CD14-positive monocyte (primary cell): ENCODE measurements at regions not wholly inside any gene's neighbourhood (a gene's known extent, or its start where the extent isn't known, plus 50 kb on each side); places are given as distances from the start of the nearest gene placed in this dataset.

Experiments
- DNase-seq, 3 donors: peaks; one replicate each; pipeline ENCODE4 v3.0.0-alpha.2; 2011 to 2022
- H2AFZ ChIP-seq: 2 replicates; pipeline ENCODE4 v1.6.0; 2012; ENCODE audit warnings: mild to moderate bottlenecking, low read depth, low read length, inconsistent platforms; ENCODE audit not compliant: insufficient read depth, poor library complexity, severe bottlenecking
- H3K27ac ChIP-seq, 2 donors: 1 replicate in 1 of 2; 2 replicates in 1 of 2; pipeline ENCODE4 v1.5.1; 2012 to 2013; ENCODE audit warnings: low read length in 2 of 2, control low read depth in 1 of 2, inconsistent platforms in 1 of 2, low read depth in 1 of 2, mild to moderate bottlenecking in 1 of 2
- H3K27me3 ChIP-seq, 2 donors: one replicate each; pipeline versions ENCODE4 v1.6.0 to v1.6.1; 2011 to 2013; ENCODE audit warnings: low read length in 2 of 2; ENCODE audit not compliant: control insufficient read depth in 2 of 2, insufficient read depth in 2 of 2
- H3K36me3 ChIP-seq, 2 donors: replicated peaks in 1 of 2; 1 replicate in 1 of 2; 2 replicates in 1 of 2; pipeline versions ENCODE4 v1.5.1 to v1.6.1; 2012 to 2013; ENCODE audit warnings: low read length in 2 of 2, control low read depth in 1 of 2, inconsistent platforms in 1 of 2, mild to moderate bottlenecking in 1 of 2; ENCODE audit not compliant: insufficient read depth in 2 of 2, control insufficient read depth in 1 of 2
- H3K4me1 ChIP-seq, 2 donors: 1 replicate in 1 of 2; 2 replicates in 1 of 2; pipeline versions ENCODE4 v1.5.1 to v1.6.1; 2012 to 2013; ENCODE audit warnings: low read length in 2 of 2, control low read depth in 1 of 2, inconsistent platforms in 1 of 2, mild to moderate bottlenecking in 1 of 2, moderate library complexity in 1 of 2; ENCODE audit not compliant: insufficient read depth in 2 of 2, control insufficient read depth in 1 of 2
- H3K4me2 ChIP-seq: replicated peaks from 2 replicates; pipeline ENCODE3; 2012; ENCODE audit warnings: low read length, moderate library complexity, mild to moderate bottlenecking; ENCODE audit not compliant: poor library complexity, severe bottlenecking; ENCODE audit errors: extremely low read depth
- H3K4me3 ChIP-seq, 3 experiments: fragments of 200-600 bp in 1 of 3; sonication (generic) in 1 of 3; replicated peaks in 1 of 3; 1 replicate in 2 of 3; 2 replicates in 1 of 3; pipeline ENCODE4 v1.5.1; 2011 to 2013; ENCODE audit warnings: low read length in 3 of 3, mild to moderate bottlenecking in 3 of 3, control low read depth in 2 of 3, low read depth in 2 of 3, inconsistent platforms in 1 of 3, moderate library complexity in 1 of 3
- H3K79me2 ChIP-seq: 2 replicates; pipeline ENCODE4 v1.6.0; 2012; ENCODE audit warnings: mild to moderate bottlenecking, control low read depth, inconsistent platforms, low read length, moderate library complexity; ENCODE audit not compliant: insufficient read depth
- H3K9ac ChIP-seq: 2 replicates; pipeline ENCODE4 v1.6.0; 2017; ENCODE audit warnings: low read length, mild to moderate bottlenecking; ENCODE audit not compliant: insufficient read depth, poor library complexity, severe bottlenecking
- H3K9me3 ChIP-seq, 2 donors: replicated peaks in 1 of 2; 1 replicate in 1 of 2; 2 replicates in 1 of 2; pipeline versions ENCODE4 v1.5.1 to v1.6.1; 2012 to 2013; ENCODE audit warnings: low read length in 2 of 2, control low read depth in 1 of 2; ENCODE audit not compliant: control insufficient read depth in 1 of 2, insufficient read depth in 1 of 2
- H4K20me1 ChIP-seq: 2 replicates; pipeline ENCODE4 v1.6.0; 2012; ENCODE audit warnings: mild to moderate bottlenecking, low read length, control low read depth, moderate library complexity; ENCODE audit not compliant: insufficient read depth
- H3K27ac Mint-ChIP-seq, 7 donors: one replicate each; pipeline ENCODE4 v1.8.0; 2020; ENCODE audit warnings: mild to moderate bottlenecking in 7 of 7, mixed read lengths in 7 of 7, moderate library complexity in 6 of 7, inconsistent platforms in 2 of 7
- H3K27me3 Mint-ChIP-seq, 3 donors: one replicate each; pipeline ENCODE4 v1.8.0; 2021 to 2022; ENCODE audit warnings: low read depth in 3 of 3, mild to moderate bottlenecking in 3 of 3, mixed read lengths in 3 of 3, moderate library complexity in 3 of 3, inconsistent platforms in 1 of 3
- H3K36me3 Mint-ChIP-seq, 2 donors: one replicate each; pipeline ENCODE4 v1.8.0; 2020; ENCODE audit warnings: mixed read lengths in 2 of 2, inconsistent platforms in 1 of 2, mild to moderate bottlenecking in 1 of 2
- H3K4me1 Mint-ChIP-seq: one replicate; pipeline ENCODE4 v1.8.0; 2020; ENCODE audit warnings: mild to moderate bottlenecking, mixed read lengths
- H3K4me3 Mint-ChIP-seq, 2 donors: one replicate each; pipeline ENCODE4 v1.8.0; 2020; ENCODE audit warnings: mild to moderate bottlenecking in 2 of 2, mixed read lengths in 2 of 2, moderate library complexity in 1 of 2
- H3K9me3 Mint-ChIP-seq, 7 donors: one replicate each; pipeline ENCODE4 v1.8.0; 2020 to 2022; ENCODE audit warnings: mixed read lengths in 7 of 7, mild to moderate bottlenecking in 6 of 7, moderate library complexity in 6 of 7, inconsistent platforms in 2 of 7
- WGBS: methylation state at CpG from one replicate; pipeline ENCODE4 v1.1.5; 2013; ENCODE audit warnings: missing lambda C conversion rate; ENCODE audit not compliant: insufficient coverage; 5-methylcytosine and 5-hydroxymethylcytosine counted together
- intact Hi-C, 2 donors: fragments of 100-400 bp; cut with micrococcal nuclease; formaldehyde crosslinking; loops; one replicate each; pipeline versions ENCODE4 v1.15.0 to v1.15.1; 2023
- TF ChIP-seq, protein P1 (sequence below): fragments of 200-600 bp; IDR thresholded peaks from one replicate; pipeline ENCODE4 v1.8.0; 2022; ENCODE audit warnings: antibody characterized with exemption, mild to moderate bottlenecking

- no peaks in the 10 kb centered on the region for H3K4me1 ChIP-seq
- H3K36me3 Mint-ChIP-seq = no peaks in the 10 kb centered on the region
- no peaks in the 10 kb centered on the region for H3K79me2 ChIP-seq
- no peak overlapping the region for H3K4me2 ChIP-seq
- no peaks in the 10 kb centered on the region for H3K27me3 ChIP-seq
- DNase-seq = no peak
- H3K4me3 ChIP-seq = no peak overlapping the region
- H2AFZ ChIP-seq = no peak overlapping the region
- 100% methylated on average over 1 of the region's 4 CpGs for WGBS
- no peaks in the 10 kb centered on the region for H4K20me1 ChIP-seq
- H3K4me1 Mint-ChIP-seq = no peaks in the 10 kb centered on the region
- peaks cover 0 to 17% (median 3%) of the 10 kb centered on the region in 7 donors for H3K9me3 Mint-ChIP-seq
- no peak overlapping the region for H3K27ac ChIP-seq
- H3K27ac Mint-ChIP-seq = no peak overlapping the region
- no peak overlapping the region for H3K4me3 Mint-ChIP-seq
- H3K36me3 ChIP-seq = no peaks in the 10 kb centered on the region
- no peak overlapping the region for H3K9ac ChIP-seq
- TF ChIP-seq, protein P1, sequence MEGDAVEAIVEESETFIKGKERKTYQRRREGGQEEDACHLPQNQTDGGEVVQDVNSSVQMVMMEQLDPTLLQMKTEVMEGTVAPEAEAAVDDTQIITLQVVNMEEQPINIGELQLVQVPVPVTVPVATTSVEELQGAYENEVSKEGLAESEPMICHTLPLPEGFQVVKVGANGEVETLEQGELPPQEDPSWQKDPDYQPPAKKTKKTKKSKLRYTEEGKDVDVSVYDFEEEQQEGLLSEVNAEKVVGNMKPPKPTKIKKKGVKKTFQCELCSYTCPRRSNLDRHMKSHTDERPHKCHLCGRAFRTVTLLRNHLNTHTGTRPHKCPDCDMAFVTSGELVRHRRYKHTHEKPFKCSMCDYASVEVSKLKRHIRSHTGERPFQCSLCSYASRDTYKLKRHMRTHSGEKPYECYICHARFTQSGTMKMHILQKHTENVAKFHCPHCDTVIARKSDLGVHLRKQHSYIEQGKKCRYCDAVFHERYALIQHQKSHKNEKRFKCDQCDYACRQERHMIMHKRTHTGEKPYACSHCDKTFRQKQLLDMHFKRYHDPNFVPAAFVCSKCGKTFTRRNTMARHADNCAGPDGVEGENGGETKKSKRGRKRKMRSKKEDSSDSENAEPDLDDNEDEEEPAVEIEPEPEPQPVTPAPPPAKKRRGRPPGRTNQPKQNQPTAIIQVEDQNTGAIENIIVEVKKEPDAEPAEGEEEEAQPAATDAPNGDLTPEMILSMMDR = no peak
- peaks cover 0 to 1% (median 1%) of the 10 kb centered on the region in 3 donors for H3K27me3 Mint-ChIP-seq
- intact Hi-C loops = no loop called here
- H3K9me3 ChIP-seq = no peaks in the 10 kb centered on the region
Observed at GRCh38 chr4:103938488-103938887, 218.7 kb upstream of the TACR3 start.

DNA sequence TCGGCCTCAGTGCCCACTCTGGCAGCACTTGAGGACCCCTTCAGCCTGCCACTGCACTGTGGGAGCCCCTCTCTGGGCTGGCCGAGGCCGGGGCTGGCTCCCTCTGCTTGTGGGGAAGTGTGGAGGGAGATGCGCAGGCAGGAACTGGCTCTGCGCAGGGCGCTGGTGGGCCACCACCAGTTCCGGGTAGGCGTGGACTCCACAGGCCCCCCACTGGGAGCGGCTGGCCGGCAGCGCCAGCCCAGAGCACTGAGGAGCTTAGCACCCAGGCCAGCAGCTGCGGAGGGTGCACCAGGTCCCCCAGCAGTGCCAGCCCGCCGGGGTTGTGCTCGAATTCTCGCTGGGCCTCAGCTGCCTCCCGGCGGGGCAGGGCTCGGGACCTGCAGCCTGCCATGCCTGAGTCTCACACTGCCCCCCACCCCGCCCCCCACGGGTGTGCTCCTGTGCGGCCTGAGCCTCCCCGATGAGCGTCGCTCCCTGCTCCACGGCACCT lies 216.9 kb upstream of the TACR3 start:
- TF ChIP-seq, protein P1 = no peak
- no peak for DNase-seq
- Histone ChIP-seq H3K36me3 (no peaks in the 10 kb centered on the region), H3K4me2 (no peak overlapping the region), H3K4me3 (no peak overlapping the region), H3K27me3 (no peaks in the 10 kb centered on the region), H2AFZ (no peak overlapping the region), H3K9ac (no peak overlapping the region), H3K4me1 (no peaks in the 10 kb centered on the region), H4K20me1 (no peaks in the 10 kb centered on the region), H3K9me3 (no peaks in the 10 kb centered on the region), H3K79me2 (no peaks in the 10 kb centered on the region), H3K27ac (no peak overlapping the region)
- Mint-ChIP-seq H3K27me3 (peaks cover 0 to 2% (median 1%) of the 10 kb centered on the region in 3 donors), H3K4me1 (no peaks in the 10 kb centered on the region), H3K27ac (no peak overlapping the region), H3K36me3 (no peaks in the 10 kb centered on the region), H3K4me3 (no peak overlapping the region), H3K9me3 (peaks cover 0 to 11% (median 0%) of the 10 kb centered on the region in 7 donors)
- WGBS = 96% methylated on average over 23 of the region's 26 CpGs
- intact Hi-C loops = no loop called here
